Fibroblast of skin of left quadriceps (primary cell): ENCODE measurements at regions not wholly inside any gene's neighbourhood (a gene's known extent, or its start where the extent isn't known, plus 50 kb on each side); places are given as distances from the start of the nearest gene placed in this dataset.
A peak's percentile ranks its signal among the peaks of the same experiment; 100 is the strongest.

Experiments
- DNase-seq, 2 experiments: peaks; one replicate each; pipeline ENCODE4 v3.0.0-alpha.2; 2013; ENCODE audit warnings: low read depth in 2 of 2

- no peak for DNase-seq
Observed at GRCh38 chr3:180185650-180186049, 148.9 kb upstream of the PEX5L start.

DNA sequence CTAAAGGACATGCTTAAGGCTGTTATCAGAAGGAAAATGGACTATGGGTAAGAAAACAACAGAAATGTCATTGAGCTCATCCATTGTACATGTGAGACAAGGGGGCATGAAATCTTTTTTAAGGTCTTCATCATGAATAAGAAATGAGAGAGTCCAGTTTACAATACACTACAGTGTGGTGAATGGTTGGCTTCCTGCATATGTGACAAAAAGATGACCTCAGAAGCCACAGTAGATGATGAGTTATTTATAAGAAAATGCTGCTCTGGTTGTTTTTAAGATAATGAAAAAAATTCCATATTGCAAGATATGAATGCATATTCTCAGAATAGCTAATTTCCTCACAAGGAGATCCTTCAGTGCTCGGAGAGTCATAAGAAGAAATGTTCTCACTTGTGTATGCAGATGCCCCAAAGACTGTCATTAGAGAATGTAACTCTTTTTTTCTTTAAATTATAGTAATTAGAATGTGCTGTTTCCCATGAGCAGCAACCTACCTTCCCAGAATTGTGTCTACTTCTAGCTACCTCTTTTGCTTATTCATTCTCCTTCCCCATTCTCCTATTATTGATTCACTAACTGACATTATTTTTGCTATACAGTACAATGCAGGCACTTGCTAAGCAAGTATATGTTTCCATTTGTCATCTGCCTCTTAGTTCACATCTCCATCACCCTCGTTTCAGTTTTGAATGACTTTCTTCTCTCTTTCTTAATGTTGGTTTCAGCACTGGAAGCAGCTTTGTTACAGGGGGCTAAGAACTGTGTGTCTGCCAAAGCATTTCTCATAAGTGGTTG is 152.0 kb upstream of the PEX5L start:
- no peak for DNase-seq

DNA sequence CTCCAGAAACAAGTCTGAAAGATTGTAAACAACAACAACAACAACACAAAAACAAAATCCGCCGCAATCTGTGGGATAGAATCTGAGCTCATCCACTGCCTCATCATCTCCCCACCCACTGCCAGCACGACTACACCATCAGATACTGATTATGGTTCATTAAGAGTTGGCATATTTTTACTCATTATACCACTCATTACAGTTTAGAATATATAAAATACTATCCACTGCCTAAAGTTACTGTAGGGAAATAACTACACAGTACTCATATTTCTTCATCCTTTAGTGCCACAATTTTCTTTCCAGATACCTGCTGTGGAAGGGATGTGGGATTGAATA is 152.5 kb upstream of the PEX5L start:
- no peak for DNase-seq

DNA sequence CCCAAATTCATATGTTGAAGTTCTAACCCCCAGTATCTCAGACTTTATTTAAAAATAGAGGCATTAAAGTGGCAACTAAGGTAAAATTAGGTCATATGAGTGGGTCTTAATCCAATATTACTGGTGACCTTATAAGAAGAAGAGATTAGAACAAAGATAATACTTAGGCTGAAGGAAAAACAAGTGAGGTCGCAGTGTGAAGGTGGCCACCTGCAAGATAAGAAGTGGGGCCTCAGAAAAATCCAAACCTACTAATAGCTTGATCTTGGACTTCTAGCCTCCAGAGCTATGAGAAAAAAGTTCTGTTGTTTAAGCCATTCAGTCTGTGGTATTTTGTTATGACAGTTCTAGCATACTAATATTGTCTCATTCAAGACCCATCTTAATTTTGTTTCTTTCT is 159.9 kb upstream of the PEX5L start:
- DNase-seq, result no peak

- DNase-seq, result no peak
Observed at GRCh38 chr3:180199417-180199995, 162.8 kb upstream of the PEX5L start.

DNA sequence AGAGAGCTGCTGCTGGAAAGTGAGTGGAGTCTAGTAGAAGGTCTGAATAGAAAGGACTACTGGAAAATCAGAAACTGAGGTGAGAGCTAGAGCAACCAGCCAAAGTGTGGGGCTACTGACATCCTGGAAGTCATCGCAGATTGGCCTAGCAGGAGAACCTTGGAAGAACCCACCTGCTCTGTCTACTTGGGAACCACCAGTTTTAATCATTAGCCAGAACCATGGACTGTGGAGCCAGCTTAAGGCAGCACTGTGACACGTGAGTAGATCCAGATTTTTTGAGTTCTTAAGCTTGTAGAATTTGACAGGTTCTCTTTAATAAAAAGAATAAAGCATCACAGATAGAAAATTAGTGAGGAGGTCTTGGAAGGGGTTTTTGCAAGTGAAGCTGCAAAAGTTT is 179.1 kb upstream of the PEX5L start:
- no peak for DNase-seq

- no peak for DNase-seq
Observed at GRCh38 chr3:180223268-180223667, 186.5 kb upstream of the PEX5L start.

- no peak for DNase-seq
Observed at GRCh38 chr3:180229113-180229512, 192.4 kb upstream of the PEX5L start.

GRCh38 chr3:180239939-180240338 is 203.2 kb upstream of the PEX5L start:
- no peak for DNase-seq

- no peak for DNase-seq
Observed at GRCh38 chr3:180246688-180247195, 210.0 kb upstream of the PEX5L start.

DNA sequence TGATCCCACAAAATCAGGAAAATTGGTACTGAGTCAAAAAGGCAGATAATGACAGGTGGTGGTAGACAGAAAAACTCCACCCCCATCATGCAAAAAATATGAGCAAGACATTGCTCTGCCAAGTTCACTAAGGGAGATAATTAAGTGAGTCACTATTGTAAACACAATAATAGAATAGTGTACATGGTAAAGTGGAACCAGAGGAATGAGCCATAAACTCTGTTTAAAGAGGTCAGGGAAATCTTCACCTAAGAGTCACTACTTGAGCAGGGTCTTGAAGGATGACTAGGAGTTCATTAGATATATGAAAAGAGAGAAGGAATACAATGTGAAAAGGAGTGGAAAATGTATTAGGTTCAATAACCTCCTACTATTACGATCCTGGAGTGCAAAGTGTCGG is 213.4 kb upstream of the PEX5L start:
- DNase-seq, result peak; percentile 13 to 19

GRCh38 chr3:180252683-180253082 is 215.9 kb upstream of the PEX5L start:
- no peak for DNase-seq

DNA sequence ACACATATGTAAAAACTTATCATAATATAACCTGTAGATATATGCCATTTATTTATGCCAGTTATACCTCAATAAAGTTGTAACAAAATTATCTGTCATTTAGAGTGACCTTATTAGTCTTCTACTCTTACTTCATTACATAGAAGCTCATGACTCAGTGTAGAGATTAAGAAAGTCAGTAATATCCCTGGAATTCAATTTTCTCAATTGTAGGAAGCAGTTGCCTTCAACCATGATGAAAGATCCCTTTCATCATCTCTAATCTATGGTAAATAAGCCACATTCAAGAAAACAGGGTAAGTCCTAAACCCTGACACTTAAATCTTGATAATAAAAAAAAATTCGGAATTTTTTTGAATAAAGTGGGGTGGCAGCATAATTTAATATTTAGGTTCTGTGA is 216.5 kb upstream of the PEX5L start:
- DNase-seq, result no peak

DNA sequence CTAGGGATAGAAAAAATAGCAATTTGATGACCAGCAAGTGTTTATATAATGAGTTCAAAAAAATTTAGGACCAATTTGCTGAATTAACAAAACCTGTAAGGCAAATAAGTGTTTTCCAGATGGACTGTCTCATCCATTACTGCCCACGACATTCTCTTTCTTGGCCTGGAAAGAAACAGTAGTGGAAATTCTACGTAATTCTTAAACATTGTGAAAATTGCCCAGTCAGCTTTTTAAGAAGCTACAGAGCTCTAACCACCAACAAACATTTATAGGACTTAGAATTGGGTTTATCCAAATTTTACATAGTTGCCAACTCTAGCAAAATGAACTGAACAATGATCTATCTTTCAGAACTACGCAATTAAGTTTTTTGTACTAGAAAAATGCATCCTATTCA is 227.7 kb upstream of the PEX5L start:
- DNase-seq, result no peak

- DNase-seq, result peak; percentile 51 to 52
Observed at GRCh38 chr3:180265551-180265950, 228.8 kb upstream of the PEX5L start.

DNA sequence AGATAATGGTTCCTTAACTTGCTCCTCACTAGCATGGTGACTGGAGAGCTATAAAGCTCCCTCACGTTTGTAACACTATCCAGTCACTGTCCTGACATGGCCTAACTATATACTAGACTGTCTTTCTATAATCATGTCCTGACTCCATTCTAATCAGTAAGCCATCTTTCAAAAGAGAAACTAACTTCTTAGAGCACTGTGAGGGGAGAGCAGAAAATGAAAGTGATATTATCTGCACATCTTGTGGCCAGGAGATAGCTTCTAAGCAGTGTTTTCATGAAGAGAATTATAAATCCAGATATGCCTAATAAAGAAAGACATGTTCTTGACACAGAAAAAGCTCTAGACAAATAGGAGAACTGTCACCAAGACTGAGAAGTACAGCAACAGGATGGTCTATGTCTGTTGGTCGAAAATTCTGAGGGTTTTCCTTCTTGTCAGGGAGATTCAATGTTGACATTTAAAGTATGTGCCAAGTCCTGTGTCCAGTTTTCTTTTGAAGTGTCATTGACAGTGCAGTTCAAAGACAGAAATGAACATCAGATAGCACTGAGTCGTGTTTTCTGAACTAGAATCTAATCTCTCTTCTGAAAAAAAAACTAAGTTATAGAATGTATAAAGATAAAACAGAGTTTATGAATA is 230.6 kb upstream of the PEX5L start:
- DNase-seq, result no peak

DNA sequence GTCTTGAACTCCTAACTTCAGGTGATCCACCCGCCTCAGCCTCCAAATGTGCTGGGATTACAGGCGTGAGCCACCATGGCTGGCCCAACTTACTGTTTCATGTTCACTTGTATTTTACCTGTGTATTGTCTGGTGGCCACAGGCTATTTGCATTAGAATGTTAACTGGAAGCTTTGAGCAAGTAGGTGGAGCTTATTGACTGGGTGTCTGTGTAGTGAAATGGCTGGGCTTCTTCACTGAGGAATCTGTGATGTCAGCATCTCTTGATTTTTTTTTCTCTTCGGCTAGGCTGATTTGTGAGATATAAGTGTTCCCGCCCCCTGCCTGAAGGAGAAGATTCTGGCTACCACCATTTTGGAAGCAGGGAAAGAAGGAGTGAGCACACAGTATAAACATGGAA is 237.8 kb upstream of the PEX5L start:
- no peak for DNase-seq

GRCh38 chr3:180275176-180275575 is 238.4 kb upstream of the PEX5L start:
- no peak for DNase-seq

- peak; percentile 41 to 45 for DNase-seq
Observed at GRCh38 chr3:180277041-180277440, 240.3 kb upstream of the PEX5L start.

DNA sequence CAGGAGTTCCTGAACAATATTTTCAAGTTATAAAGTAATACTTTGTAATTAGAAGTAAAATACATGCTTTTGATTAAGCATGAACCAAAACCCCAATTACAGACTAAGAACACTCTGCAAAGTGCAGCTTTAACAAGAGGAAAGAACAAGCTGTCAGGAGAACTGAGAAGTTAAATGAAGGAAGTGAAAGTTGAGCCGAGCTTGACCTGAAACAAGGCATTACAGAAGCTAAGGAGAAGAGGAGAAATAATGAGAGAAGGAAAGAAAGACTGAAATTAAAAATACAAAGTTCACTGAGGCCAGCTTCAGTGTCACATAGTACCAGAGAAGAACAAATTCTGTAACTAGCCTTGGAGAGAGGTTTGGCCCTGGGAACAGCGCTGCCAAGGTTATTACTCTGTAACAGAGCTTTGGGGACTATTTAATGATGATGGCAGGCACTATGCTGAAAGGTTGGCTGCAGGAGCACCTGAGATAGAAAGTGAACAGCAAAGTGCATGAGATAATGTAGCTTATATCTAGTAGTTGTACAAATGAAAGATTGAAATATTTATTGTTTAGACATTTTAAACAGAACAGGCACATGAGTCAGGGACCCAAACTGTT is 241.9 kb upstream of the PEX5L start:
- no peak for DNase-seq

DNA sequence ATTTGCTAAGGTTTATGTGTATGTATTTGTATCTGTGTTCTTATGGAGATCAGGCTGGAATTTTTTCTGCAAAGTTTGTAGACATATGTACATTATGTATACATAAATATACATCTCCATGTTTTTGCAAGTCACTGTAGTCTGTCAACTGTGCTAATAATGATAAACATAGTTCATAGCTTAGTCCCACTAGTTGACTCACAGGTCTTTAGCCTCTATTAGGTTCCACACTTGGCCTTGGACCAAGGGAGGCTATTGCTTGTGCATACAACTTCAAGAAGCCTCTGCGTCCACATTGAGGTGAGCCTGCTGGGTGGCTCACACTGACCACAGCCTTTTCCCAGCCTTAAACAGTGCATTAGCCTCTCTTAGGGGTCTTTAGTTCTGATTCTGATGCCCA is 243.8 kb upstream of the PEX5L start:
- DNase-seq, result peak in 1 of 2 experiments; percentile 7

- no peak for DNase-seq
Observed at GRCh38 chr3:180282386-180282785, 245.6 kb upstream of the PEX5L start.

GRCh38 chr3:180283251-180283650 is 246.5 kb upstream of the PEX5L start:
- no peak for DNase-seq
